PC-3 (cell line): ENCODE measurements at regions not wholly inside any gene's neighbourhood (a gene's known extent, or its start where the extent isn't known, plus 50 kb on each side); places are given as distances from the start of the nearest gene placed in this dataset.

ENCODE experiments used
- ATAC-seq: fragments of 200-7000 bp; cut with Tn5 transposase; 2 replicates; pipeline ENCODE4 v1.9.1; 2020; ENCODE audit warnings: mild to moderate bottlenecking, moderate library complexity
- BruUV-seq: library from RNA; stranded (reverse); fragments of 400-500 nt; replicated peaks from 2 replicates; lab custom pipeline; 2021; lab: Mats Ljungman, UMichigan
- CTCF ChIA-PET: fragments of 300-600 bp; sonication (Branson Sonifier 250); formaldehyde crosslinking; loops from one replicate; lab custom pipeline; 2022; ENCODE audit warnings: antibody characterized with exemption; lab: Charles Lee
- POLR2A ChIA-PET: fragments of 300-600 bp; sonication (Branson Sonifier 250); formaldehyde crosslinking; loops from one replicate; lab custom pipeline; 2022; ENCODE audit warnings: antibody characterized with exemption; ENCODE audit not compliant: unreplicated experiment; lab: Charles Lee
- DNase-seq: peaks from one replicate; pipeline ENCODE4 v3.0.0-alpha.2; 2015
- H2AFZ ChIP-seq: fragments of 300-600 bp; sonication (generic); 2 replicates; pipeline ENCODE4 v1.6.0; 2016; ENCODE audit warnings: antibody characterized with exemption, low read length
- H3F3A ChIP-seq: fragments of 300-600 bp; sonication (generic); one replicate; pipeline ENCODE4 v1.6.0; 2017; ENCODE audit warnings: antibody characterized with exemption, low read length, control low read depth, mild to moderate bottlenecking; ENCODE audit not compliant: unreplicated experiment
- H3K27ac ChIP-seq: fragments of 300-600 bp; sonication (generic); 2 replicates; pipeline ENCODE4 v1.5.1; 2016; ENCODE audit warnings: mild to moderate bottlenecking, low read length
- H3K27me3 ChIP-seq: fragments of 300-600 bp; sonication (generic); 2 replicates; pipeline ENCODE4 v1.6.1; 2016; ENCODE audit warnings: low read length, mixed read lengths
- H3K36me3 ChIP-seq: fragments of 300-600 bp; sonication (generic); 2 replicates; pipeline ENCODE4 v1.6.1; 2016; ENCODE audit warnings: low read depth, mixed run types, low read length, mixed read lengths
- H3K4me1 ChIP-seq: fragments of 300-600 bp; sonication (generic); 2 replicates; pipeline ENCODE4 v1.5.1; 2016; ENCODE audit warnings: low read length; ENCODE audit not compliant: insufficient read depth
- H3K4me2 ChIP-seq: fragments of 300-600 bp; sonication (generic); 2 replicates; pipeline ENCODE4 v1.6.0; 2016; ENCODE audit warnings: low read length
- H3K4me3 ChIP-seq: fragments of 300-600 bp; sonication (generic); 2 replicates; pipeline ENCODE4 v1.5.1; 2016; ENCODE audit warnings: mild to moderate bottlenecking, low read length, mixed read lengths
- H3K79me2 ChIP-seq: fragments of 300-600 bp; sonication (generic); 2 replicates; pipeline ENCODE4 v1.6.1; 2017; ENCODE audit warnings: low read length, mixed read lengths
- H3K9ac ChIP-seq: fragments of 300-600 bp; sonication (generic); 2 replicates; pipeline ENCODE4 v1.6.0; 2016; ENCODE audit warnings: mild to moderate bottlenecking, low read length
- H3K9me2 ChIP-seq: fragments of 300-600 bp; sonication (generic); replicated peaks from 2 replicates; pipeline ENCODE4 v1.6.1; 2016; ENCODE audit warnings: mixed run types, low read length, mixed read lengths
- H3K9me3 ChIP-seq: fragments of 300-600 bp; sonication (generic); 2 replicates; pipeline ENCODE4 v1.6.1; 2016; ENCODE audit warnings: low read length, mixed read lengths
- H4K20me1 ChIP-seq: fragments of 300-600 bp; sonication (generic); 2 replicates; pipeline ENCODE4 v1.6.1; 2016; ENCODE audit warnings: low read length, mixed read lengths
- EZH2 ChIP-seq: fragments of 300-600 bp; sonication (generic); IDR thresholded peaks from one replicate; pipeline ENCODE4 v1.6.1; 2017; ENCODE audit warnings: antibody characterized with exemption, mild to moderate bottlenecking, low read length; ENCODE audit not compliant: unreplicated experiment
- EZH2phosphoT487 ChIP-seq: fragments of 300-600 bp; sonication (generic); IDR thresholded peaks from 2 replicates; pipeline ENCODE4 v1.6.1; 2018; ENCODE audit warnings: mild to moderate bottlenecking, antibody characterized with exemption, low read length, borderline replicate concordance
- intact Hi-C: fragments of 100-400 bp; cut with micrococcal nuclease; formaldehyde crosslinking; loops from 2 replicates; pipeline ENCODE4 v1.9.0; 2023
- TF ChIP-seq, protein P1 (sequence below): fragments of 300-600 bp; sonication (generic); conservative IDR thresholded peaks from 2 replicates; pipeline ENCODE4 v1.5.1; 2017; ENCODE audit warnings: antibody characterized with exemption, low read depth, mild to moderate bottlenecking, low read length

DNA sequence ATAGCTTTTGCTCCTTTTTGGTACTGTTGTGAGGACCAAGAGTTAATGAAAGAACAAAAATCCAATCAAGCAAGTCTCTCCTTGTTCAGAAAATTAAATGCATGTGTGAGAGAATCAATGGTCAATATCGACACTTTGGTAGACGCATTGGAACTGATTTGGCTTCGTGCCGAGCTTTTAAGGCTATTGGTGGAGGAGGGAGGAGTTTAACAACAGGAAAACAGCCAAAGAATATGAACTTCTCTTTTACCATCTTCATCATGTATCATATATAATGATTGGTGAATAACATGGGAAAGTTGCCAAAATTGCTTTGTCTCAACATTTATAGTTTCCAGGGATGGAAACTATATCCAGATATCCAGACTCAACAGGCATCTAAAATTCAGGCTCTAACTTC is 266.5 kb upstream of the CITED2 start:
- Histone ChIP-seq H2AFZ (no peak overlapping the region), H3K9ac (no peak overlapping the region), H3K4me3 (no peak overlapping the region), H3K27me3 (no peaks in the 10 kb centered on the region), H3K36me3 (no peaks in the 10 kb centered on the region), H3F3A (no peaks in the 10 kb centered on the region), H3K9me3 (no peaks in the 10 kb centered on the region), H3K79me2 (no peaks in the 10 kb centered on the region), H3K9me2 (no peaks in the 10 kb centered on the region), H3K4me1 (no peaks in the 10 kb centered on the region), H3K27ac (no peak overlapping the region), H4K20me1 (no peaks in the 10 kb centered on the region), H3K4me2 (no peak overlapping the region)
- TF ChIP-seq, protein P1, sequence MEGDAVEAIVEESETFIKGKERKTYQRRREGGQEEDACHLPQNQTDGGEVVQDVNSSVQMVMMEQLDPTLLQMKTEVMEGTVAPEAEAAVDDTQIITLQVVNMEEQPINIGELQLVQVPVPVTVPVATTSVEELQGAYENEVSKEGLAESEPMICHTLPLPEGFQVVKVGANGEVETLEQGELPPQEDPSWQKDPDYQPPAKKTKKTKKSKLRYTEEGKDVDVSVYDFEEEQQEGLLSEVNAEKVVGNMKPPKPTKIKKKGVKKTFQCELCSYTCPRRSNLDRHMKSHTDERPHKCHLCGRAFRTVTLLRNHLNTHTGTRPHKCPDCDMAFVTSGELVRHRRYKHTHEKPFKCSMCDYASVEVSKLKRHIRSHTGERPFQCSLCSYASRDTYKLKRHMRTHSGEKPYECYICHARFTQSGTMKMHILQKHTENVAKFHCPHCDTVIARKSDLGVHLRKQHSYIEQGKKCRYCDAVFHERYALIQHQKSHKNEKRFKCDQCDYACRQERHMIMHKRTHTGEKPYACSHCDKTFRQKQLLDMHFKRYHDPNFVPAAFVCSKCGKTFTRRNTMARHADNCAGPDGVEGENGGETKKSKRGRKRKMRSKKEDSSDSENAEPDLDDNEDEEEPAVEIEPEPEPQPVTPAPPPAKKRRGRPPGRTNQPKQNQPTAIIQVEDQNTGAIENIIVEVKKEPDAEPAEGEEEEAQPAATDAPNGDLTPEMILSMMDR: no peak
- no peak for TF ChIP-seq EZH2
- TF ChIP-seq EZH2phosphoT487: no peak
- no TSS peak for BruUV-seq
- ChIA-PET CTCF (no interaction called here), POLR2A (no interaction called here)
- no peak for DNase-seq
- intact Hi-C loops: no loop called here
- ATAC-seq: no peak

DNA sequence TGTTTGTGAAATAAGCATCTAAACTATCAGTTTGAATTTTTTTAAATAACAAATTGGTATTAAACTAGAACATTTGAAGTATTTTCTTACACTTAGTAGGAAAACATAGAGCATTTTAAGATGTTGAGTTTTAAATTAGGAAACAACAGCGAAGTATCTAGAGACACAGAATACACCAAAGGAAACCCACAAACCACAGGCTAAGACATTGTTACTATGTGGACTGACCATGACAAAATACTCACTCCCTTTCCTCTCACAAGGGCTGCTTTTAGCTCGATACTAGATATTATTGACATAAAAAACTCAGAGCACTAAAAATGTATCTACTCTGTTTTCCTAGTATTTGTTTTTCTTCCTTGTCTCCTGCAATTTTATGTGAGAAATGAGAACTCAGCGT is 266.0 kb upstream of the CITED2 start:
- H3K9me3 ChIP-seq: no peaks in the 10 kb centered on the region
- no peak for DNase-seq
- no peaks in the 10 kb centered on the region for H3F3A ChIP-seq
- TF ChIP-seq, protein P1: no peak
- TF ChIP-seq EZH2 (no peak), EZH2phosphoT487 (no peak)
- ATAC-seq: no peak
- H3K27ac ChIP-seq: no peak overlapping the region
- H2AFZ ChIP-seq: no peak overlapping the region
- ChIA-PET CTCF (no interaction called here), POLR2A (no interaction called here)
- H3K4me1 ChIP-seq: no peaks in the 10 kb centered on the region
- H3K9ac ChIP-seq: no peak overlapping the region
- no peaks in the 10 kb centered on the region for H3K36me3 ChIP-seq
- H3K27me3 ChIP-seq: no peaks in the 10 kb centered on the region
- no TSS peak for BruUV-seq
- no peak overlapping the region for H3K4me3 ChIP-seq
- no peak overlapping the region for H3K4me2 ChIP-seq
- intact Hi-C loops: no loop called here
- H3K9me2 ChIP-seq: no peaks in the 10 kb centered on the region
- no peaks in the 10 kb centered on the region for H3K79me2 ChIP-seq
- no peaks in the 10 kb centered on the region for H4K20me1 ChIP-seq

DNA sequence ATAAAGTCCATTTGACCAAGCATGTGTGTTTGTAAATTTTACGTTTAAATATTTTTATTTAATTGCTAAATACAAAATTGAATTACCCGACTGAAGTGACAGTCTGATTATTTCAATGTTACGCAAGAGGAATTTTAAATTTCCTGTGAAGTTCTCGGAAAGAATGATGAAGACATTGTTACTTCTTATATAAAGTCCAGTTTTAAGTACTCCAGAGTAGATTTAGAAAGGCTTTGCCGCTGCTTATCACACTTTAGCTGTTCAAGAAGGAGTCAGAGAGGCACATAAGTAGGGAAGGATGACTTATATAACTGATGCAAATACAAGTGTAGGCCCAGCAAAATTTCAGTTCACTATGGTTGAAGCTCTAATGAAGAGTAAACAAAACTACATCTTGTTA is 265.1 kb upstream of the CITED2 start:
- Histone ChIP-seq H2AFZ (no peak overlapping the region), H3K4me2 (no peak overlapping the region), H3K4me1 (no peaks in the 10 kb centered on the region), H3K27me3 (no peaks in the 10 kb centered on the region), H3K9ac (no peak overlapping the region), H3K9me2 (no peaks in the 10 kb centered on the region), H4K20me1 (no peaks in the 10 kb centered on the region), H3F3A (no peaks in the 10 kb centered on the region), H3K79me2 (no peaks in the 10 kb centered on the region), H3K9me3 (no peaks in the 10 kb centered on the region), H3K27ac (no peak overlapping the region), H3K36me3 (no peaks in the 10 kb centered on the region), H3K4me3 (no peak overlapping the region)
- intact Hi-C loops: no loop called here
- ATAC-seq (no peak), DNase-seq (no peak)
- POLR2A ChIA-PET: no interaction called here
- BruUV-seq: no TSS peak
- CTCF ChIA-PET: no interaction called here
- TF ChIP-seq EZH2 (no peak), EZH2phosphoT487 (no peak)
- TF ChIP-seq, protein P1: no peak
